ENCODE measurements at regions not wholly inside any gene's neighbourhood (a gene's known extent, or its start where the extent isn't known, plus 50 kb on each side); places are given as distances from the start of the nearest gene placed in this dataset.

- TF ChIP-seq CTCF (conservative IDR thresholded peaks at IDR 0.05; ENCODE audit: low read depth, low read length) (no peak), EZH2 (IDR thresholded peaks at IDR 0.05; ENCODE audit: borderline replicate concordance, low read depth, low read length, poor library complexity, severe bottlenecking) (no peak)
- Histone ChIP-seq H3K36me3 (ENCODE audit: insufficient read depth, low read length, poor library complexity, severe bottlenecking) (no peaks in the 10 kb centered on the region), H3K27ac (ENCODE audit: low read depth, low read length, poor library complexity, severe bottlenecking) (no peak overlapping the region), H3K27me3 (replicated peaks; ENCODE audit: insufficient read depth, low read depth, low read length, poor library complexity) (no peaks in the 10 kb centered on the region), H3K4me3 (ENCODE audit: low read depth, low read length, poor library complexity, severe bottlenecking) (no peak overlapping the region), H3K9me3 (ENCODE audit: low read depth, low read length, poor library complexity, severe bottlenecking) (no peaks in the 10 kb centered on the region), H3K4me1 (ENCODE audit: insufficient read depth, low read length, poor library complexity, severe bottlenecking) (peaks cover 6% of the 10 kb centered on the region)
- no TSS peak for BruUV-seq (replicated peaks)
- DNase-seq (ENCODE audit: low spot score): no peak
- ChIA-PET POLR2A (ENCODE audit: low non-redundant PET) (no interaction called here), CTCF (no interaction called here)
- intact Hi-C loops (cut with micrococcal nuclease; ENCODE audit: unreplicated experiment): no loop called here
Observed at GRCh38 chr10:78953799-78954297, 114.9 kb upstream of the ZMIZ1 start.

GRCh38 chr10:78954689-78955088, 114.1 kb upstream of the ZMIZ1 start:
- POLR2A ChIA-PET (ENCODE audit: low non-redundant PET): no interaction called here
- H3K9me3 ChIP-seq (ENCODE audit: low read depth, low read length, poor library complexity, severe bottlenecking): no peaks in the 10 kb centered on the region
- intact Hi-C loops (cut with micrococcal nuclease; ENCODE audit: unreplicated experiment): no loop called here
- peaks cover 6% of the 10 kb centered on the region for H3K4me1 ChIP-seq (ENCODE audit: insufficient read depth, low read length, poor library complexity, severe bottlenecking)
- H3K27ac ChIP-seq (ENCODE audit: low read depth, low read length, poor library complexity, severe bottlenecking): no peak overlapping the region
- CTCF ChIA-PET: no interaction called here
- no peaks in the 10 kb centered on the region for H3K27me3 ChIP-seq (replicated peaks; ENCODE audit: insufficient read depth, low read depth, low read length, poor library complexity)
- DNase-seq (ENCODE audit: low spot score): no peak
- H3K4me3 ChIP-seq (ENCODE audit: low read depth, low read length, poor library complexity, severe bottlenecking): no peak overlapping the region
- TF ChIP-seq CTCF (conservative IDR thresholded peaks at IDR 0.05; ENCODE audit: low read depth, low read length) (no peak), EZH2 (IDR thresholded peaks at IDR 0.05; ENCODE audit: borderline replicate concordance, low read depth, low read length, poor library complexity, severe bottlenecking) (no peak)
- no TSS peak for BruUV-seq (replicated peaks)
- no peaks in the 10 kb centered on the region for H3K36me3 ChIP-seq (ENCODE audit: insufficient read depth, low read length, poor library complexity, severe bottlenecking)

- H3K9me3 ChIP-seq (ENCODE audit: low read depth, low read length, poor library complexity, severe bottlenecking): no peaks in the 10 kb centered on the region
- DNase-seq (ENCODE audit: low spot score): no peak
- intact Hi-C loops (cut with micrococcal nuclease; ENCODE audit: unreplicated experiment): no loop called here
- H3K4me3 ChIP-seq (ENCODE audit: low read depth, low read length, poor library complexity, severe bottlenecking): no peak overlapping the region
- peaks cover 6% of the 10 kb centered on the region for H3K4me1 ChIP-seq (ENCODE audit: insufficient read depth, low read length, poor library complexity, severe bottlenecking)
- CTCF ChIA-PET: no interaction called here
- TF ChIP-seq EZH2 (IDR thresholded peaks at IDR 0.05; ENCODE audit: borderline replicate concordance, low read depth, low read length, poor library complexity, severe bottlenecking) (no peak), CTCF (conservative IDR thresholded peaks at IDR 0.05; ENCODE audit: low read depth, low read length) (no peak)
- POLR2A ChIA-PET (ENCODE audit: low non-redundant PET): no interaction called here
- no peaks in the 10 kb centered on the region for H3K36me3 ChIP-seq (ENCODE audit: insufficient read depth, low read length, poor library complexity, severe bottlenecking)
- no peaks in the 10 kb centered on the region for H3K27me3 ChIP-seq (replicated peaks; ENCODE audit: insufficient read depth, low read depth, low read length, poor library complexity)
- H3K27ac ChIP-seq (ENCODE audit: low read depth, low read length, poor library complexity, severe bottlenecking): no peak overlapping the region
- BruUV-seq (replicated peaks): no TSS peak
Observed at GRCh38 chr10:78955206-78955605, 113.6 kb upstream of the ZMIZ1 start.
